RWPE2 (cell line): ENCODE measurements at regions not wholly inside any gene's neighbourhood (a gene's known extent, or its start where the extent isn't known, plus 50 kb on each side); places are given as distances from the start of the nearest gene placed in this dataset.

Experiments
- ATAC-seq: fragments of 200-7000 bp; cut with Tn5 transposase; 3 replicates; pipeline ENCODE4 v1.9.1; 2021; ENCODE audit warnings: low read depth
- DNase-seq: peaks from one replicate; pipeline ENCODE4 v3.0.0-alpha.2; 2020; ENCODE audit warnings: low spot score
- H3K27ac ChIP-seq: fragments of 450-650 bp; 2 replicates; pipeline ENCODE4 v1.5.1; 2017; ENCODE audit warnings: mild to moderate bottlenecking; ENCODE audit not compliant: poor library complexity, severe bottlenecking
- H3K27me3 ChIP-seq: fragments of 250-450 bp; sonication (Bioruptor Pico); 2 replicates; pipeline ENCODE4 v1.5.1; 2021; ENCODE audit warnings: mild to moderate bottlenecking, moderate library complexity; ENCODE audit not compliant: insufficient read depth, poor library complexity, severe bottlenecking
- H3K36me3 ChIP-seq: fragments of 250-450 bp; sonication (Bioruptor Pico); 2 replicates; pipeline ENCODE4 v1.5.1; 2020; ENCODE audit warnings: low read depth, mild to moderate bottlenecking, moderate library complexity
- H3K4me1 ChIP-seq: fragments of 250-450 bp; sonication (Bioruptor Pico); 2 replicates; pipeline ENCODE4 v1.5.1; 2021; ENCODE audit warnings: mild to moderate bottlenecking, moderate library complexity; ENCODE audit not compliant: insufficient read depth, poor library complexity, severe bottlenecking
- H3K4me3 ChIP-seq: fragments of 250-450 bp; sonication (Bioruptor Pico); 2 replicates; pipeline ENCODE4 v1.5.1; 2021; ENCODE audit warnings: mild to moderate bottlenecking, moderate library complexity; ENCODE audit not compliant: severe bottlenecking
- H3K9me3 ChIP-seq: fragments of 250-450 bp; sonication (Bioruptor Pico); 2 replicates; pipeline ENCODE4 v1.5.1; 2021; ENCODE audit warnings: mild to moderate bottlenecking, moderate library complexity; ENCODE audit not compliant: severe bottlenecking
- CTCF ChIP-seq: fragments of 450-650 bp; IDR thresholded peaks from one replicate; pipeline ENCODE4 v1.5.1; 2017; ENCODE audit warnings: mild to moderate bottlenecking, moderate library complexity; ENCODE audit not compliant: poor library complexity, severe bottlenecking

DNA sequence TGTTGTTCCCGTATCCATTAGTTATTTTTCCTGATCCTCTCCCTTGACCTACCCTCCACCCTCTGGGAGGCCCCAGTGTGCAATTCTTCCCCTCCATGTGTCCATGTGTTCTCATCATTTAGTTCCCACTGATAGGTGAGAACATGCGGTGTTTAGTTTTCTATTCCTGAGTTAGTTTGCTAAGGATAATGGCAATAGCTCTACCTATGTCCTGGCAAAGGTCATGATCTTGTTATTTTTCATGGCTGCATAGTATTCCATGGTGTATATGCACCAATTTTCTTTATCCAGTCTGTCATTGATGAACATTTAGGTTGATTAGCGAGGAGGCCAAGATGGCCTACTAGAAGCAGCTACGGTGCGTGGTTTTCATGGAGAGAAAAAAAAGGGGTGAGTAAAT lies 714.1 kb downstream of the STIM2 start:
- no peaks in the 10 kb centered on the region for H3K9me3 ChIP-seq
- no peaks in the 10 kb centered on the region for H3K27me3 ChIP-seq
- H3K36me3 ChIP-seq: no peaks in the 10 kb centered on the region
- TF ChIP-seq CTCF: no peak
- ATAC-seq: no peak
- no peak for DNase-seq
- no peak overlapping the region for H3K4me3 ChIP-seq
- H3K4me1 ChIP-seq: no peaks in the 10 kb centered on the region
- no peak overlapping the region for H3K27ac ChIP-seq

- H3K4me1 ChIP-seq: no peaks in the 10 kb centered on the region
- no peak overlapping the region for H3K27ac ChIP-seq
- no peaks in the 10 kb centered on the region for H3K36me3 ChIP-seq
- no peak for TF ChIP-seq CTCF
- no peak for ATAC-seq
- DNase-seq: no peak
- no peak overlapping the region for H3K4me3 ChIP-seq
- H3K27me3 ChIP-seq: no peaks in the 10 kb centered on the region
- no peaks in the 10 kb centered on the region for H3K9me3 ChIP-seq
Observed at GRCh38 chr4:27577951-27578350, 717.3 kb downstream of the STIM2 start.

- H3K4me3 ChIP-seq: no peak overlapping the region
- no peak overlapping the region for H3K27ac ChIP-seq
- H3K36me3 ChIP-seq: no peaks in the 10 kb centered on the region
- TF ChIP-seq CTCF: no peak
- H3K4me1 ChIP-seq: no peaks in the 10 kb centered on the region
- H3K9me3 ChIP-seq: no peaks in the 10 kb centered on the region
- no peak for ATAC-seq
- H3K27me3 ChIP-seq: no peaks in the 10 kb centered on the region
- DNase-seq: no peak
Observed at GRCh38 chr4:27592738-27593137, 732.1 kb downstream of the STIM2 start.

DNA sequence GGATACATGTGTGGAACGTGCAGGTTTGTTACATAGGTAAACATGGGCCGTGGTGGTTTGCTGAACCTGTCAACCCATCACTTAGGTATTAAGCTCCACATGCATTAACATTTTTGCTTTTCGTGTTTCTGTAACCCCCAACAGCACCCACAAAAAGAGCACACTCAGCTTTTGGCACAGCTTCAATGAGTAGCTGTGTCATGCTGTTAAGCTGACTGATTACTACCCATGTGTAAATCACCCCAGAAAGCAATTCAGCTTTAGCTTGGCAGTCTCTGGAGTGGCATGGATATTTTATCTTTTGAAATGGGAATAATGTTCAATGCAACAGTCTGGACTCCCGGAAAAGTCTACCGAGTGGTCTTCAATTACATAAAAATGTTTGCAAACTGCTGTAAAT lies 734.3 kb downstream of the STIM2 start:
- Histone ChIP-seq H3K36me3 (no peaks in the 10 kb centered on the region), H3K9me3 (no peaks in the 10 kb centered on the region), H3K4me1 (no peaks in the 10 kb centered on the region), H3K27ac (no peak overlapping the region), H3K27me3 (no peaks in the 10 kb centered on the region), H3K4me3 (no peak overlapping the region)
- no peak for ATAC-seq
- no peak for TF ChIP-seq CTCF
- DNase-seq: no peak

DNA sequence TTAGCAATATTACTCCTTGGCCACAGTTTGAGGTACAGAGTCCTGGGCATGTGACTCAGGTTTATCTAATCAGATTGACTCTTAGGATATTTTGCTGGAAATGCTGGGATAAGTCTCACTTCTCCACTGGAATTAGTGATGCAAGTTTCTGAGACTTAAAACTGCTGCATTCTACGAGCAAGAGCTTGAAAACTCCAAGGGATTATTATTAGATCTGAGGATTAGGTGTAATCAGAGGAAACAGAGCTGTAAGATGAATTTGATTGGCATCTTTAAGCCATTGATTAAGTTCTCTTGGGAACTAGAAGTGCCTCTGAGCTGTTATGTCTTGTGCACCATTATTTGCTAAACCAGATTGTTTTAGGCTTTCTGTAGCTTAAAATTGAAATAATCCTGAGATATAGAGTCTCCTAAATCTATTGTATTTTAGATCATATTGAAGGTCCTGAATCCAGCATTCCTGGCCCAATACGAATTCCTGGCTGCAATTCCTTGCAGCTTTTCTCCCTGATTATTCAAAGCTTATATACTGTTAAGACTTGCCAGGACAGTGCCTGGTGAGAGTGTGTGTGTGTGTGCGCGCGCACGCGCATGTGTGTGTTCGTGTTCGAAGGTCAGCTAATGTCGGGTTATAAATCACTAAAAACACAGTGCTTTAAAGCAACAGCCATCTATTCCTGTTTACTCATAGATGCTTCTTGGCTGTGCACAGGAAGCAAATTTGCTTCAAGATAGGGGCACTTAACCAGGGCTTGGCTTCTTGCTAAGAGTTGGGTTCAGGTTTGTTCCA lies 735.1 kb downstream of the STIM2 start:
- H3K27ac ChIP-seq: no peak overlapping the region
- ATAC-seq (no peak), DNase-seq (no peak)
- no peaks in the 10 kb centered on the region for H3K36me3 ChIP-seq
- no peaks in the 10 kb centered on the region for H3K4me1 ChIP-seq
- no peaks in the 10 kb centered on the region for H3K9me3 ChIP-seq
- H3K4me3 ChIP-seq: no peak overlapping the region
- H3K27me3 ChIP-seq: no peaks in the 10 kb centered on the region
- TF ChIP-seq CTCF: no peak
